Esophagus muscularis mucosa (tissue), 4 donors: ENCODE measurements at regions not wholly inside any gene's neighbourhood (a gene's known extent, or its start where the extent isn't known, plus 50 kb on each side); places are given as distances from the start of the nearest gene placed in this dataset.
"Not testable (repeated sequence)": the region's sequence is repeated elsewhere in the genome, so short reads cannot be mapped to it uniquely, and the experiment has no call there.

ENCODE experiments used
- DNase-seq: peaks from one replicate; pipeline ENCODE4 v3.0.0-alpha.2; 2017; ENCODE audit errors: extremely low spot score
- H3K27ac ChIP-seq, 4 donors: fragments of 200-600 bp; sonication (generic); replicated peaks in 1 of 4; 1 replicate in 3 of 4; 2 replicates in 1 of 4; pipeline ENCODE4 v1.5.1; 2016 to 2019; ENCODE audit warnings: mild to moderate bottlenecking in 1 of 4
- H3K27me3 ChIP-seq, 4 donors: fragments of 200-600 bp; sonication (generic); one replicate each; pipeline versions ENCODE4 v1.5.1 to v1.6.0; 2016 to 2019
- H3K36me3 ChIP-seq, 4 donors: fragments of 200-600 bp; sonication (generic); one replicate each; pipeline ENCODE4 v1.5.1; 2016 to 2019
- H3K4me1 ChIP-seq, 4 donors: fragments of 200-600 bp; sonication (generic); one replicate each; pipeline ENCODE4 v1.5.1; 2016 to 2019
- H3K4me3 ChIP-seq, 4 donors: fragments of 200-600 bp; sonication (generic); 1 replicate in 2 of 4; 2 replicates in 2 of 4; pipeline ENCODE4 v1.5.1; 2016 to 2019; ENCODE audit warnings: mild to moderate bottlenecking in 4 of 4, moderate library complexity in 1 of 4
- H3K9me3 ChIP-seq, 4 donors: fragments of 200-600 bp; sonication (generic); 1 replicate in 3 of 4; 2 replicates in 1 of 4; pipeline ENCODE4 v1.5.1; 2016 to 2019
- CTCF ChIP-seq, 3 experiments: fragments of 200-600 bp in 2 of 3; fragments of 450-650 bp in 1 of 3; sonication (generic) in 2 of 3; IDR thresholded peaks; one replicate each; pipeline ENCODE4 v1.5.1; 2017 to 2019; ENCODE audit warnings: antibody characterized with exemption in 3 of 3, mild to moderate bottlenecking in 2 of 3, moderate library complexity in 1 of 3
- EP300 ChIP-seq: sonication (generic); formaldehyde crosslinking; IDR thresholded peaks from one replicate; pipeline ENCODE4 v1.6.1; 2017; ENCODE audit warnings: antibody characterized with exemption
- POLR2A ChIP-seq: fragments of 450-650 bp; IDR thresholded peaks from one replicate; pipeline ENCODE4 v1.6.1; 2017; ENCODE audit warnings: antibody characterized with exemption, moderate library complexity, mild to moderate bottlenecking, low read depth
- POLR2AphosphoS5 ChIP-seq, 2 donors: sonication (generic); formaldehyde crosslinking; IDR thresholded peaks; one replicate each; pipeline ENCODE4 v1.6.1; 2017; ENCODE audit warnings: antibody characterized with exemption in 2 of 2
- WGBS: methylation state at CpG from one replicate; pipeline ENCODE4 v1.1.5; 2018; 5-methylcytosine and 5-hydroxymethylcytosine counted together
- intact Hi-C: fragments of 100-400 bp; cut with DNase I; formaldehyde crosslinking; loops from one replicate; pipeline ENCODE4 v1.15.1; 2023

- H3K27me3 ChIP-seq: no peaks in the 10 kb centered on the region
- H3K4me1 ChIP-seq: peaks cover 3 to 18% (median 9%) of the 10 kb centered on the region in 4 donors
- H3K36me3 ChIP-seq: no peaks in the 10 kb centered on the region
- no peak overlapping the region for H3K4me3 ChIP-seq
- WGBS: 72% methylated on average over 2 of the region's 2 CpGs
- H3K27ac ChIP-seq: no peak overlapping the region
- intact Hi-C loops: no loop called here
- TF ChIP-seq EP300: no peak
- no peak for TF ChIP-seq CTCF (IDR thresholded peaks at IDR 0.05)
- no peak for TF ChIP-seq POLR2A
- no peak for TF ChIP-seq POLR2AphosphoS5 (IDR thresholded peaks at IDR 0.05)
- no peak for DNase-seq
- H3K9me3 ChIP-seq: no peaks in the 10 kb centered on the region
These were observed 125.3 kb upstream of the SLC39A10 start for GRCh38 chr2:195531754-195532153.

- H3K4me1 ChIP-seq, H3K27me3 ChIP-seq, H3K9me3 ChIP-seq, intact Hi-C loops, DNase-seq, H3K4me3 ChIP-seq, H3K36me3 ChIP-seq, H3K27ac ChIP-seq: not testable (repeated sequence)
- 84% methylated on average over 7 of the region's 10 CpGs for WGBS
These were observed 133.8 kb upstream of the SLC39A10 start for GRCh38 chr2:195523242-195523641.

- 38% methylated on average over 3 of the region's 3 CpGs for WGBS
- no peak for DNase-seq
- Histone ChIP-seq H3K4me3 (no peak overlapping the region), H3K9me3 (no peaks in the 10 kb centered on the region), H3K27ac (no peak overlapping the region), H3K36me3 (no peaks in the 10 kb centered on the region), H3K27me3 (no peaks in the 10 kb centered on the region), H3K4me1 (no peaks in the 10 kb centered on the region)
- intact Hi-C loops: no loop called here
- TF ChIP-seq POLR2AphosphoS5 (IDR thresholded peaks at IDR 0.05) (no peak), CTCF (IDR thresholded peaks at IDR 0.05) (no peak), POLR2A (no peak), EP300 (no peak)
These were observed 135.4 kb upstream of the SLC39A10 start for GRCh38 chr2:195521589-195521988.

- DNase-seq: no peak
- WGBS: 62% methylated on average over 5 of the region's 5 CpGs
These were observed 136.3 kb upstream of the SLC39A10 start for GRCh38 chr2:195520671-195521155.

GRCh38 chr2:195515551-195515950 lies 141.5 kb upstream of the SLC39A10 start:
- H3K4me3 ChIP-seq: no peak overlapping the region
- H3K27me3 ChIP-seq: no peaks in the 10 kb centered on the region
- intact Hi-C loops: no loop called here
- no peaks in the 10 kb centered on the region for H3K36me3 ChIP-seq
- TF ChIP-seq EP300 (no peak), POLR2AphosphoS5 (IDR thresholded peaks at IDR 0.05) (no peak), CTCF (IDR thresholded peaks at IDR 0.05) (no peak), POLR2A (no peak)
- no peak for DNase-seq
- H3K27ac ChIP-seq: no peak overlapping the region
- no peaks in the 10 kb centered on the region for H3K9me3 ChIP-seq
- 100% methylated on average over 2 of the region's 24 CpGs for WGBS
- H3K4me1 ChIP-seq: no peaks in the 10 kb centered on the region

More at GRCh38 chr2:195520671-195521155, 136.3 kb upstream of the SLC39A10 start:
- no peaks in the 10 kb centered on the region for H3K4me1 ChIP-seq
- no peaks in the 10 kb centered on the region for H3K27me3 ChIP-seq
- H3K4me3 ChIP-seq: no peak overlapping the region
- H3K9me3 ChIP-seq: no peaks in the 10 kb centered on the region
- intact Hi-C loops: no loop called here
- H3K36me3 ChIP-seq: no peaks in the 10 kb centered on the region
- no peak overlapping the region for H3K27ac ChIP-seq
- no peak for TF ChIP-seq POLR2A
- no peak for TF ChIP-seq POLR2AphosphoS5 (IDR thresholded peaks at IDR 0.05)
- no peak for TF ChIP-seq CTCF (IDR thresholded peaks at IDR 0.05)
- no peak for TF ChIP-seq EP300
